Adipocyte (in vitro differentiated cells): ENCODE measurements at regions not wholly inside any gene's neighbourhood (a gene's known extent, or its start where the extent isn't known, plus 50 kb on each side); places are given as distances from the start of the nearest gene placed in this dataset.

Experiments
- DNase-seq: peaks from one replicate; pipeline ENCODE4 v3.0.0-alpha.2; 2015; ENCODE audit warnings: low read depth
- H3K27me3 ChIP-seq: replicated peaks from 2 replicates; pipeline ENCODE4 v1.7.0; 2013; ENCODE audit warnings: mild to moderate bottlenecking, low read length, moderate library complexity; ENCODE audit not compliant: control insufficient read depth, insufficient read depth
- H3K36me3 ChIP-seq: 2 replicates; pipeline ENCODE4 v1.7.0; 2013; ENCODE audit warnings: low read length, mild to moderate bottlenecking, moderate library complexity; ENCODE audit not compliant: control insufficient read depth, insufficient read depth, severe bottlenecking
- H3K4me1 ChIP-seq: 2 replicates; pipeline ENCODE4 v1.7.0; 2013; ENCODE audit warnings: mild to moderate bottlenecking, low read length, moderate library complexity; ENCODE audit not compliant: control insufficient read depth, insufficient read depth
- H3K4me3 ChIP-seq: 2 replicates; pipeline ENCODE4 v1.7.0; 2013; ENCODE audit warnings: mild to moderate bottlenecking, low read length, moderate library complexity
- H3K9ac ChIP-seq: 2 replicates; pipeline ENCODE4 v1.7.0; 2013; ENCODE audit warnings: mild to moderate bottlenecking, low read length, moderate library complexity
- H3K9me3 ChIP-seq: 2 replicates; pipeline ENCODE4 v1.7.0; 2013; ENCODE audit warnings: mild to moderate bottlenecking, low read length, moderate library complexity; ENCODE audit not compliant: control insufficient read depth

DNA sequence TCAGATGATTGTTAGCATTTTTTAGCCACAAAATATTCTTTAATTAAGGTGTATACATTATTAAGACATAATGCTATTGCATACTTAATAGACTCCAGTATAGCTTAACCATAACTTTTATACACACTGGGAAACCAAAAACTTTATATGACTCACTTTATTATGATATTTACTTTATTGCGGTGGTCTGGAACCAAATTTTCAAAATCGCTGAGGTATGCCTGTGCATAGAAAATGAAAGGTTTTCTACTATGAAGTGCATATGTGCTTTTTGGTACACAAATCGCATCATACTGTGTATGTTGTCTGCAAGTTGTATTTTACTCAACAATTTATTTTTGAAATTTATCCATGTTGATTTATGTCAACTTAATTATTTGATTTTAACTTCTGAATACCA, 875.1 kb downstream of the SLC4A3 start:
- Histone ChIP-seq H3K9ac (no peak overlapping the region), H3K4me1 (peaks cover 12% of the 10 kb centered on the region), H3K9me3 (no peaks in the 10 kb centered on the region), H3K36me3 (no peaks in the 10 kb centered on the region), H3K27me3 (no peaks in the 10 kb centered on the region), H3K4me3 (no peak overlapping the region)
- no peak for DNase-seq

DNA sequence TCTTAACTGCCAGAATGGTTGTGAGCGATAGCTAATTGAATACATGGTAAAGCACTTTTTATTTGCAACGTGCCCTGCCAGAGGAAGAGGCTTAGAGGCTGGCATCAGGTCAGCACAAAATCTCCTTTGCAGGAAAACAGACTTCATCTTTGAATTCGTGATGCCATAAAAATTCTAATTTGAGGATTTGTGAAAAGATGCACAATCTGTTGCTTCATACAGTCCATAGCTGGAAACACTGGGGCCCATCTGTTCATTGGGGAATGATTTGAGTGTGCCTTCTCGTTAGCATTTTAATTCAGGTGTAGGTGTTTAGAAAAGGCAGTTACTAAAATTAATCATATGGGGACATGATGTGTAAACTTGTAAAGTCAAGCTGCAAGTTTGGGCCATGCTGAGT, 876.0 kb downstream of the SLC4A3 start:
- Histone ChIP-seq H3K9ac (no peak overlapping the region), H3K4me1 (peaks cover 12% of the 10 kb centered on the region), H3K9me3 (no peaks in the 10 kb centered on the region), H3K4me3 (no peak overlapping the region), H3K27me3 (no peaks in the 10 kb centered on the region), H3K36me3 (no peaks in the 10 kb centered on the region)
- no peak for DNase-seq

DNA sequence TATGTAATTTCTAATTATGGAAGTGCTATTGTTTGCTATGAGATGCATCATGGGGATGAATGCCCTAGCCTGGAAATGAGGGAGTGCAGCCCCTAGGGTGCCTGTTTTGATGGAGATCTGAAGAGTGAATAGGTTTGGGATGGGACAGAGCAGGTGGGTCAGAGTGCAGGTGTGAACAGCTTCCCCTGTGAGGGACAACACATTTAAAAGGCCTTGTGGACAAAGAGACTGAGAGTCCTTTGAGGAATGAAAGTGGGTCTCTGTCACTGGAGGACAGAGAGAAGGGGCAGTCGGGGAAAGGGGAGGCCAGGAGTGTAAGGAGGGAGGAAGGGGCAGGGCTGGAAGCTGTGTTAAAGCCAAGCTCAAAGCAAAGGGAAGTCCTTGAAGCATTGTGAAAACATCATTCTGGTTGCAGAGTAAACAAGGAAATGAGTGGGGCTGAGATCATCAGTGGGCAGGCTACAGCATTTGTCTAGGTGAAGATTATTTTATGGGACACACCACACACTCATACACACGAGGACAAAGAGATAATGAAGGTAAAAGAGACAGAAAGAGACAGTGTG, 877.6 kb downstream of the SLC4A3 start:
- Histone ChIP-seq H3K9ac (no peak overlapping the region), H3K4me3 (no peak overlapping the region), H3K36me3 (no peaks in the 10 kb centered on the region), H3K4me1 (no peaks in the 10 kb centered on the region), H3K27me3 (no peaks in the 10 kb centered on the region), H3K9me3 (no peaks in the 10 kb centered on the region)
- peak; percentile 30 for DNase-seq

DNA sequence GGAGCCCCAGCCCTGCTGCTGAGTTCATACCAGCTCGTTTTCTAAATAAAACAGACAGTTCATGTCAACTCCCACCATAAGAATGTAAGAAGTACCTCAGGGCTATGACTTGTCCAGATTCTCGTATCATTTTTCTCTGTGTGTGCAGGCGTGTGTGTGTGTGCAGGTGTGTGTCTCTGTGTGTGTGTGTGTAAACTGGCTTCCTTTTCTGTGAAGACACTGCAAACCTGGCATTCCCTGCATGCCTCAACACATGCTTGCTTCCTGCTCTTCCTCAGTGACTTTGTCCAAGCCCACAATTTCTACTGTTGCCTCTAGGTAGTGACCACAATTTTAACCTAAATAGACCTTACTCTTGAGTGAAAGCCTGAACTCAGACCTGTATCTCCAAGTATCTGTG, 879.0 kb downstream of the SLC4A3 start:
- no peaks in the 10 kb centered on the region for H3K4me1 ChIP-seq
- no peak for DNase-seq
- H3K27me3 ChIP-seq = no peaks in the 10 kb centered on the region
- H3K4me3 ChIP-seq = no peak overlapping the region
- no peak overlapping the region for H3K9ac ChIP-seq
- no peaks in the 10 kb centered on the region for H3K36me3 ChIP-seq
- no peaks in the 10 kb centered on the region for H3K9me3 ChIP-seq

DNA sequence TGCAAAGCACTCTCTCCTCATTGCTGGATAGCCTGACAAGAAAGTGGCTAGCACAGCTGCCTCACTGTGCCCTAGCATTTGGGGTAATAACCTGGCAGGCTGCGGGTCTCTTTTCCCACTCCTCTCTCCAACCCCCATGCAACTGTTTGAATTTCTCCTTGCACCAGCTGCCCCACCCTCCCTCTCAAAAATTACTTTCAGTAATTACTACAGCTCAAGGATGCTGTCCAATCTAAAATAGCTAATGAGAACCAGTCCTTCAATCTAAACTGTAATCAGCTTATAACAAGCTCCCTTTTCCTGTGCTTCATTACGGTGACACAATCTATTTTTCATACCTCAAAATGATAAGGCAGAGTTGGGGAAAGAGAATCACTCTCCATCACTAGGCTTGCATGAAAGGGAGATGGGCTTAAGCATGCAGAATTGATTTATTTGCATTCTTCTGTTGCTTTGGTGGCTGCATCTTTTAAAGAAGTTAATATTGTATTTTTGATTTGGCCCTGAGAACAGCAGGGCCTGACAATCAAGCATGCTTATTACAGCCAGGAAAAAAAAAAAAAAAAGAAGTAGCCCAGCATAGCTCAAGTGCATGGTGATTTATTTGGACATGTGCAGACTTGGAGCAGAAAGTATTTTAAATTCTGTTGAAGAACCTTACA, 881.8 kb downstream of the SLC4A3 start:
- Histone ChIP-seq H3K9me3 (no peaks in the 10 kb centered on the region), H3K36me3 (no peaks in the 10 kb centered on the region), H3K4me3 (no peak overlapping the region), H3K4me1 (peaks cover 19% of the 10 kb centered on the region), H3K27me3 (no peaks in the 10 kb centered on the region), H3K9ac (no peak overlapping the region)
- DNase-seq = no peak

DNA sequence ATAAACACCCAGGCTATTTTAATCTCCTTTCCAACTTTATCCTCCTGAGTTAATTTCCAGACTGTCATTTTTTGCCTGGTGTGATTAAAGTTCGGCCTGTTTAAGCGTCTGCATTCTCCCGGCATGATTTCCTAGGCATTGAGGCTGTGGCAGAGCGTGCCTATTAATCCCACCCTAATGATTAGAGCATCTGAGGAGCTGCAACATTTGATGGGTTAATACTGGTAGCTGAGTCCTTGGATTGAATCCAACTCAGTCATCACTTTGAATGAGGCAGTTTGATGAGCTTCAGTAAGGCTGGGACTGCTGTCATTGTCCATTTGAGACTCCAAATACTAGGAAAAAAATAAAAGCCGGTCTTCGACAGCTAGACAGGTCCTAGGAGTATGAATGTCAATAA, 882.5 kb downstream of the SLC4A3 start:
- H3K9me3 ChIP-seq = no peaks in the 10 kb centered on the region
- peaks cover 19% of the 10 kb centered on the region for H3K4me1 ChIP-seq
- H3K27me3 ChIP-seq = no peaks in the 10 kb centered on the region
- DNase-seq = no peak
- no peak overlapping the region for H3K4me3 ChIP-seq
- H3K36me3 ChIP-seq = no peaks in the 10 kb centered on the region
- H3K9ac ChIP-seq = no peak overlapping the region

DNA sequence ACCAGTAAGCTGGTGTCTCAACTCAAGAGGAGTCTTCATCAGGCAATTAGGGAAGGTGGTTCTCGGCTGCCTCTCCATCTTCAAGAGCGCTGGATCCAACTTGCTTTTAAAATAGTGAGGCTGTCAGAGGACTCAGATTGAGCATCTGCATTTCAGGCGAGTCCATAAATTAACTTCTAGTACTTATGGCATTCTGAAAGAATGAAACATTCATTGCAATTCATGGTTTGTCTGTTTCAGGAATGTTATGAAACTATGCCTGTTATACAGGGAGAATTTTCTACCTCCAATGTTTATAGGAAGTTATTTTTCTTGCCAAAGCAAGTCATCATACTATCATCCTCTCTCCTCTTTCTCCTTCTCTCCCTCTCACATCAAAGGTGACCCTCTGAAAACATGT, 883.2 kb downstream of the SLC4A3 start:
- Histone ChIP-seq H3K9me3 (no peaks in the 10 kb centered on the region), H3K27me3 (no peaks in the 10 kb centered on the region), H3K9ac (no peak overlapping the region), H3K4me3 (no peak overlapping the region), H3K36me3 (no peaks in the 10 kb centered on the region), H3K4me1 (peaks cover 19% of the 10 kb centered on the region)
- DNase-seq = peak; percentile 43

DNA sequence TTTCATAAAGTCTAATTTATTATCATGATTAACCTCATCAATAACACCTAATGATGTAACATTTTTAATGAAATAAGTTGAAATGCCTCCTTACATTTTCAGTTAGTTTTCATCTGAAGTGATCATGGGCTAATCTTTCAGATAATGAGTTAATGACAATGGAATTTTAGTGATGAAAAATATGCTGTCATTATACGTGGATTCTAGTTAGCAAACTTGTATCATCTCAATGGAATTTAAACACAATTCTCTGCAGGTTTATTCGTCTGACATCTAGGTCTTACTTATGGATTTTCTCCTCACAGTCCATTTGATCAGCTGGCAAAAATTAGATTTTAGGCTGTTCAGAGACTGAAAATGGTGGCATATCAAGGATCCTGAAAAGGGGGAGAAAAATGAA, 885.0 kb downstream of the SLC4A3 start:
- Histone ChIP-seq H3K9me3 (no peaks in the 10 kb centered on the region), H3K4me3 (no peak overlapping the region), H3K27me3 (no peaks in the 10 kb centered on the region), H3K36me3 (no peaks in the 10 kb centered on the region), H3K4me1 (peaks cover 19% of the 10 kb centered on the region), H3K9ac (no peak overlapping the region)
- DNase-seq = peak; percentile 17

DNA sequence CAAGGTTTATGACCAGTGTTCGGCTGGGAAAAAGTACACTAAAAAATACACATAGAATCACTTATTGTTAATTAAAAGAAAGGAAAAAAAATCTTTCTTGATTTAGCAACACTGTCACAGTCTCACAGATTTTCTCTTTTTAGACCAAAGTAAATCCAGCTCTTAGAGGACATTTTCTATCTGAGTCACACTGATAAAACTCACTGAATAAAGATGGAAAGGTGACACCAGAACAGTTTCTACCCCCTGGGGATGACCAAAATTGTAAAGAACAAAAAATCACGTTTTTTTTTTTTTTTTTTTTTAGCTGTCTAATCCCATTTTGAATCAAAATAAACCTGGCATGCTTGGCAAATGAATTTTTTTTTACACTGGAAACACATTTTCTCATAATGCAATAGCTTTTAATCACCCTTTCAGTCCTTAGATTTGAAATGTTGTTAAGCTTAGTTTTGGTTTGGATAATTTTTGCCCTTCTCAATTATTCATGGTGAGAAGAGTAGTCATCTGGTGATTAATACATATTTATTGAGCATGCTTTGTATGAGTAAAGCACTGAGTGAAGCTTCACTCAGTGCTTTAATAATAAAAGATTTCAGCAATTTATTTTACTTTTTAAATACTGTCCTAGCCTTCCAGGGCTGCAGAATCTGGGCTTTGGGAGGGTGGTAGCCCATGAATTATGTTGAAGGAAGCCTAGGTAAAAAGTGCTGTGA, 886.3 kb downstream of the SLC4A3 start:
- Histone ChIP-seq H3K4me1 (peaks cover 19% of the 10 kb centered on the region), H3K9me3 (no peaks in the 10 kb centered on the region)

DNA sequence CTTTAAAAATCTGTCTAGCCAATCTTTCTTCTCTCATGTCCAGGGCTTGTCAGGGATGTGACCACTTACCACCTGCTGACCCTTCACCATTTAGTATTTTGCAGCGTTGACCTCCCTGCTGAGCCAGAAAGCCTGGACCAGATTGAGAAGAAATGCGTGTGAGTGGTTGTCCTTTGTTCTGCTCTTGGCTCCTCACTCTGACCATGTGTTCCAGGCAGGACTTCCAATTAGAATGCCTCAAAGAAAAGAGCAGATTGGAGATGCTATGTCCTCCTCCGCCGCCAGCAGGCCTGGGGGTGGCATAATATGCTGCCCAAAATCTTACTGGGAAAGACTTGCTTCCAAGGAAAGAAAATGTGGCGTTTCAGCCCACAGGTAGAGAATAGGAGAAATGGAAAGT, 894.1 kb downstream of the SLC4A3 start:
- H3K27me3 ChIP-seq = no peaks in the 10 kb centered on the region
- H3K9me3 ChIP-seq = peaks cover 3% of the 10 kb centered on the region
- H3K4me1 ChIP-seq = no peaks in the 10 kb centered on the region
- no peaks in the 10 kb centered on the region for H3K36me3 ChIP-seq
- H3K4me3 ChIP-seq = no peak overlapping the region
- no peak overlapping the region for H3K9ac ChIP-seq
- no peak for DNase-seq

More for the DNA sequence above, 886.3 kb downstream of the SLC4A3 start:
- no peak overlapping the region for H3K4me3 ChIP-seq
- no peaks in the 10 kb centered on the region for H3K36me3 ChIP-seq
- peak; percentile 1 for DNase-seq
- H3K27me3 ChIP-seq = no peaks in the 10 kb centered on the region
- no peak overlapping the region for H3K9ac ChIP-seq

DNA sequence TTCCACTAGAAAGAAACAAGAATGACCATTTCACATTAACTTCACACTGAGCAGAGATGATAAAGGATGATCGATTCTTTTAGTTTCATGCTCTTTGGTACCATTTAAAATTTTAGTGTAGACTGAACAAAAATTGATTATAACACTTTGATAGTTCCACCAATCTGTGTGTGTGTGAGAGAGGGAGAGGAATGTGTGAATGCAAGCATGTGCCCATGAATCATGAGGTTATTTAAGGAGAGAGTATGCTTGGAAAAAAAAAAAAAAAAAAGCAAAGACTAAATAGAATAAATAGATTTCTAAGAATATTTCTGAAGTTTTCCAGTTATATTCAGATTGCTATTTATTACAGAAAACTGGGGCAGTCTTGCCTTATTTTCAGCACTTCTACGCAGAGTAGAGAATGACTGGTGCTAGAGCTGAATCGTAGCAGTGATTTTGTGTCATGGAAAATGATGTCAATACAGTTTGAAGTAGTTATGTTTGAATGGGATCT, 900.8 kb downstream of the SLC4A3 start:
- peaks cover 11% of the 10 kb centered on the region for H3K9me3 ChIP-seq
- no peaks in the 10 kb centered on the region for H3K27me3 ChIP-seq
- peaks cover 16% of the 10 kb centered on the region for H3K4me1 ChIP-seq
- peak; percentile 46 for DNase-seq
- H3K4me3 ChIP-seq = no peak overlapping the region
- no peaks in the 10 kb centered on the region for H3K36me3 ChIP-seq
- no peak overlapping the region for H3K9ac ChIP-seq
